HG03342 (cell line): ENCODE measurements at regions not wholly inside any gene's neighbourhood (a gene's known extent, or its start where the extent isn't known, plus 50 kb on each side); places are given as distances from the start of the nearest gene placed in this dataset.
"Not testable (repeated sequence)": the region's sequence is repeated elsewhere in the genome, so short reads cannot be mapped to it uniquely, and the experiment has no call there.

ENCODE experiments used
- ATAC-seq: cut with Tn5 transposase; IDR thresholded peaks from one replicate; pipeline ENCODE4 v1.9.1; 2021; ENCODE audit warnings: mild to moderate bottlenecking, moderate library complexity; ENCODE audit not compliant: unreplicated experiment

GRCh38 chr4:189834616-189835015 is 106.1 kb upstream of the FRG1 start:
- no peak for ATAC-seq

DNA sequence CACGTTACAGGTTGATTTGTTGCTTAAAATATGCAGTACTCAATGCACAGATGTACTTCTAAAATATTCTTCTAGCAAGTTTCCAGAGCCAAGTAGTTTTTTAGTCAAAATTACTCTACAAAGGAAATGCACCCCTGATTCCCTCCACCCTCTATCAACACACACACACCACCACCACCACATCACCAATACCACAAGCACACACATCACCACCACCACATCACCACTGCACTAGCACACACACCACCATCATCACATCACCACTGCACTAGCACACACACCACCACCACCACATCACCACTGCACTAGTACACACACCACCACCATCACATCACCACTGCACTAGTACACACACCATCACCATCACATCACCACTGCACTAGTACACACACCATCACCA is 105.2 kb upstream of the FRG1 start:
- no peak for ATAC-seq

GRCh38 chr4:189837471-189837870 is 103.2 kb upstream of the FRG1 start:
- no peak for ATAC-seq

- no peak for ATAC-seq
Measured at GRCh38 chr4:189838821-189839497, 101.7 kb upstream of the FRG1 start.

DNA sequence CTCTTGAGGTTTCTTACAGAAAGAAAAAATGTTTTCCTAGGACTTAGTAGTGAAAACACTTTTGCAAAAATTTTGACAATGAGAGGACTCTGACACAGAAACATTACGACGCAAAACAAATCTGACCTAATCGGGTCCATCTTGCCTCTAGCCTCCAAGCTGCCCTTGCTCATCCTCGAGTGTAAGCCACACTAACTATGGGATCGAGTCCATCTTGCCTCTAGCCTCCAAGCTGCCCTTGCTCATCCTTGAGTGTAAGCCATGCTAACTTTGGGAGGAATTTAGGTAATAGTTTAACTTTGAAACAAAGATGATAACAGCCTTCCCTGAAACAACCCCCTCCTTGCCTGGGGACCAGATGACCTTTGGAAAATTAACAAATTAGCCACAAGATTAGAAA is 100.3 kb upstream of the FRG1 start:
- no peak for ATAC-seq

- ATAC-seq, result no peak
Measured at GRCh38 chr4:189843413-189844009, 97.2 kb upstream of the FRG1 start.

GRCh38 chr4:189845145-189845846 is 95.4 kb upstream of the FRG1 start:
- no peak for ATAC-seq

DNA sequence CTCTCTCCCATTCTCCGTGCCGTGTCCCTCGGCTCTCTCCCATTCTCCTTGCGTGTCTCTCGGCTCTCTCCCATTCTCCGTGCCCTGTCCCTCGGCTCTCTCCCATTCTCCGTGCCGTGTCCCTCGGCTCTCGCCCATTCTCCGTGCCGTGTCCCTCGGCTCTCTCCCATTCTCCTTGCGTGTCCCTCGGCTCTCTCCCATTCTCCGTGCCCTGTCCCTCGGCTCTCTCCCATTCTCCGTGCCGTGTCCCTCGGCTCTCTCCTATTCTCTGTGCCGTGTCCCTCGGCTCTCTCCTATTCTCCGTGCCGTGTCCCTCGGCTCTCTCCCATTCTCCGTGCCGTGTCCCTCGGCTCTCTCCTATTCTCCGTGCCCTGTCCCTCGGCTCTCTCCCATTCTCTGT is 94.6 kb upstream of the FRG1 start:
- not testable (repeated sequence) for ATAC-seq

- not testable (repeated sequence) for ATAC-seq
Measured at GRCh38 chr4:189846608-189847007, 94.1 kb upstream of the FRG1 start.

DNA sequence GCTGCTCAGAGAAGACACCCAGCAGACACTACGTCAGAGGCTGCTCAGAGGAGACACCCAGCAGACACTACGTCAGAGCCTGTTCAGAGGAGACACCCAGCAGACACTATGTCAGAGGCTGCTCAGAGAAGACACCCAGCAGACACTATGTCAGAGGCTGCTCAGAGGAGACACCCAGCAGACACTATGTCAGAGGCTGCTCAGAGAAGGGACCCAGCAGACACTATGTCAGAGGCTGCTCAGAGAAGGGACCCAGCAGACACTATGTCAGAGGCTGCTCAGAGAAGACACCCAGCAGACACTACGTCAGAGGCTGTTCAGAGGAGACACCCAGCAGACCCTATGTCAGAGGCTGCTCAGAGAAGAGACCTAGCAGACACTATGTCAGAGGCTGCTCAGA is 92.0 kb upstream of the FRG1 start:
- ATAC-seq, result not testable (repeated sequence)

GRCh38 chr4:189850239-189850856 is 90.3 kb upstream of the FRG1 start:
- no peak for ATAC-seq

- ATAC-seq, result peak; percentile 65
Measured at GRCh38 chr4:189858435-189858834, 82.2 kb upstream of the FRG1 start.

DNA sequence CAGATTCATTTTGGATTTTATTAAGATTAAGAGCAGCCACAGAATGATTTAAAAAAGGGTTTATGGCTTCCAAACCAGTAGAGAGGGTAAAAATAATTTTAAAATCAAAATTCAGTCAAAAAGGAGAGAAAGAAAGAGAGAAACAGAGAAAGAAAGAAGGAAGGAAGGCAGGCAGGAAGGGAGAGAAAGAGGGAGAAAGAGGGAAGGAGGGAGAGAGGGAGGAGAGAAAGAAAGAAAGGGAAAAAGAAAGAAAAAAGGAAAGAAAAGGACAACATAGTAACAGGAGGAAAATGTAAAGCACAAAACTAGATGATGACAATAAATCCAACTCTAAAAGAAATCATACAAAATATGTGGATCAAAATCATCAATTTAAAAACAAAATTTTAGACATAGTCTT is 79.6 kb upstream of the FRG1 start:
- no peak for ATAC-seq

- no peak for ATAC-seq
Measured at GRCh38 chr4:189869236-189869635, 71.4 kb upstream of the FRG1 start.

DNA sequence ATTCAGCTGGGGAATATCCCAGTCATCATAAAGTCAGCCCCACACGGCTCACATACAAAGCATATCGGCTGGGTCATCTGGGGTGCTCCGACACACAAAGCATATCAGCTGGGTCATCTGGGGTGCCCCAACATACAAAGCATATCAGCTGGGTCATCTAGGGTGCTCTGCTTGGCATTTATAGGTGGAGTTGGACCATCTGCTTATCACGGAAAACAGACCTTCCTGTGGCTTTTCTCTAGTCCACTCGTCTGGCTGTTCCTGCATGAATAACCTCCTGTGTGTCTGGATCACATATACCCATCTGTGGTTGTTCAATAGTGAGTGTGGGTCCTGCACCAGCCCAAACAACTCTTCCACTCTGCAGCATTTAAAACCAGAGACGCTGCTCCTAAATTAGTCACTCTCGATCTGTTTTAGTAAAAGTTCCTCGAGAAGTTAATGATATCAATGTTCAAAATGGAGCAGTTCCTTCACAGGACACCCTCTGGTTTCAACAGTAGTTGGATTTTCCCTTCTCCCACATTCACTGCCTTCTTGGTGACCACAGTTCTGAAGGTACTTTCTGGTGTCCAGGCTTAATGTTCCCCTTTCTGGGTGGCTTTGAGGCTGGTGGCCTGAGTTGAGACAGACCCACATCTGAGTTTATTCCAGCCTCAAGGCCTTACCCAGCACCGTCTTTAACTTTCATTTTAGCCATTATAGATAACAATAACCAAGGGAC is 70.0 kb upstream of the FRG1 start:
- ATAC-seq, result no peak

- ATAC-seq, result no peak
Measured at GRCh38 chr4:189874591-189874990, 66.1 kb upstream of the FRG1 start.

- not testable (repeated sequence) for ATAC-seq
Measured at GRCh38 chr4:189881190-189881589, 59.5 kb upstream of the FRG1 start.

GRCh38 chr4:189888407-189888806 is 52.3 kb upstream of the FRG1 start:
- ATAC-seq, result not testable (repeated sequence)
